H9 (cell line): ENCODE measurements at regions not wholly inside any gene's neighbourhood (a gene's known extent, or its start where the extent isn't known, plus 50 kb on each side); places are given as distances from the start of the nearest gene placed in this dataset.

Experiments used
- DNase-seq: peaks from one replicate; pipeline ENCODE4 v3.0.0-alpha.2; 2017
- H2AFZ ChIP-seq: one replicate; pipeline ENCODE4 v1.6.1; 2013; ENCODE audit warnings: mild to moderate bottlenecking, low read length, control low read depth, moderate library complexity
- H2AK5ac ChIP-seq: 2 replicates; pipeline ENCODE4 v1.6.1; 2013; ENCODE audit warnings: low read length, control low read depth, mixed read lengths; ENCODE audit not compliant: insufficient read length
- H2BK120ac ChIP-seq: one replicate; pipeline ENCODE4 v1.6.1; 2013; ENCODE audit warnings: low read depth, mild to moderate bottlenecking, low read length, control low read depth, inconsistent platforms; ENCODE audit not compliant: poor library complexity, severe bottlenecking
- H2BK12ac ChIP-seq: 2 replicates; pipeline ENCODE4 v1.6.1; 2013; ENCODE audit warnings: low read length, control low read depth, mixed read lengths, low read depth; ENCODE audit not compliant: insufficient read length
- H2BK15ac ChIP-seq: 2 replicates; pipeline ENCODE4 v1.6.1; 2013; ENCODE audit warnings: low read depth, low read length, control low read depth
- H2BK20ac ChIP-seq: one replicate; pipeline ENCODE4 v1.6.1; 2013; ENCODE audit warnings: low read depth, mild to moderate bottlenecking, low read length, control low read depth, inconsistent platforms; ENCODE audit not compliant: poor library complexity, severe bottlenecking
- H2BK5ac ChIP-seq: 2 replicates; pipeline ENCODE4 v1.6.1; 2013; ENCODE audit warnings: low read length, control low read depth, mixed read lengths; ENCODE audit not compliant: insufficient read length
- H3K14ac ChIP-seq: 2 replicates; pipeline ENCODE4 v1.6.1; 2013; ENCODE audit warnings: low read length, control low read depth; ENCODE audit not compliant: insufficient read depth
- H3K18ac ChIP-seq: 2 replicates; pipeline ENCODE4 v1.6.1; 2013; ENCODE audit warnings: low read depth, mild to moderate bottlenecking, mixed read lengths, low read length, control low read depth; ENCODE audit not compliant: insufficient read length
- H3K23ac ChIP-seq: 2 replicates; pipeline ENCODE4 v1.6.1; 2013; ENCODE audit warnings: low read length, control low read depth, mixed read lengths, low read depth; ENCODE audit not compliant: insufficient read length
- H3K23me2 ChIP-seq: 2 replicates; pipeline ENCODE4 v1.6.1; 2013; ENCODE audit warnings: low read depth, mild to moderate bottlenecking, mixed read lengths, low read length, control low read depth; ENCODE audit not compliant: insufficient read length, poor library complexity, severe bottlenecking
- H3K27ac ChIP-seq: 2 replicates; pipeline ENCODE4 v1.5.1; 2013; ENCODE audit warnings: low read length, control low read depth, mixed read lengths, low read depth; ENCODE audit not compliant: insufficient read length
- H3K27me3 ChIP-seq: 2 replicates; pipeline ENCODE4 v1.6.1; 2013; ENCODE audit warnings: low read length, control low read depth, inconsistent platforms; ENCODE audit not compliant: insufficient read depth
- H3K4ac ChIP-seq: 2 replicates; pipeline ENCODE4 v1.6.1; 2013; ENCODE audit warnings: low read depth, mild to moderate bottlenecking, control low read depth, inconsistent platforms, low read length, moderate library complexity
- H3K4me1 ChIP-seq: 2 replicates; pipeline ENCODE4 v1.6.1; 2013; ENCODE audit warnings: low read length, control low read depth, inconsistent platforms; ENCODE audit not compliant: insufficient read depth
- H3K4me2 ChIP-seq: 2 replicates; pipeline ENCODE4 v1.6.1; 2013; ENCODE audit warnings: low read length, control low read depth, mixed read lengths; ENCODE audit not compliant: insufficient read length, insufficient read depth
- H3K56ac ChIP-seq: 2 replicates; pipeline ENCODE4 v1.6.1; 2013; ENCODE audit warnings: low read depth, mild to moderate bottlenecking, mixed read lengths, low read length, control low read depth; ENCODE audit not compliant: insufficient read length
- H3K79me1 ChIP-seq: 2 replicates; pipeline ENCODE4 v1.6.1; 2013; ENCODE audit warnings: low read depth, mild to moderate bottlenecking, moderate library complexity, low read length, control low read depth, inconsistent platforms; ENCODE audit not compliant: insufficient read depth, poor library complexity, severe bottlenecking
- H3K79me2 ChIP-seq: 2 replicates; pipeline ENCODE4 v1.6.1; 2013; ENCODE audit warnings: low read length, control low read depth, inconsistent platforms; ENCODE audit not compliant: insufficient read depth
- H3K9ac ChIP-seq: 2 replicates; pipeline ENCODE4 v1.6.1; 2013; ENCODE audit warnings: low read length, control low read depth, mixed read lengths; ENCODE audit not compliant: insufficient read length; ENCODE audit errors: extremely low read depth
- H3K9me3 ChIP-seq: one replicate; pipeline ENCODE4 v1.6.1; 2013; ENCODE audit warnings: low read depth, low read length, inconsistent platforms; ENCODE audit not compliant: control insufficient read depth
- H3T11ph ChIP-seq: one replicate; pipeline ENCODE4 v1.6.1; 2013; ENCODE audit warnings: mild to moderate bottlenecking, low read length, control low read depth, inconsistent platforms
- H4K20me1 ChIP-seq: one replicate; pipeline ENCODE4 v1.6.1; 2013; ENCODE audit not compliant: control insufficient read depth, insufficient read length, insufficient read depth
- H4K5ac ChIP-seq: 2 replicates; pipeline ENCODE4 v1.6.1; 2013; ENCODE audit warnings: low read depth, mild to moderate bottlenecking, mixed read lengths, low read length, control low read depth; ENCODE audit not compliant: insufficient read length
- H4K8ac ChIP-seq: replicated peaks from 2 replicates; pipeline ENCODE4 v1.6.1; 2013; ENCODE audit warnings: low read length, control low read depth, mixed read lengths, low read depth; ENCODE audit not compliant: insufficient read length
- H4K91ac ChIP-seq: 2 replicates; pipeline ENCODE4 v1.6.1; 2013; ENCODE audit warnings: low read depth, mild to moderate bottlenecking, moderate library complexity, mixed read lengths, low read length, control low read depth; ENCODE audit not compliant: insufficient read length
- H3K27ac Mint-ChIP-seq, 3 experiments: 2 replicates in 2 of 3; 3 replicates in 1 of 3; pipeline ENCODE4 v1.8.0; 2020 to 2021; ENCODE audit warnings: mixed read lengths in 3 of 3, mild to moderate bottlenecking in 1 of 3, moderate library complexity in 1 of 3
- H3K27me3 Mint-ChIP-seq: 2 replicates; pipeline ENCODE4 v1.8.0; 2021; ENCODE audit warnings: low read depth, mild to moderate bottlenecking, moderate library complexity, mixed read lengths
- H3K36me3 Mint-ChIP-seq, 3 experiments: 2 replicates in 2 of 3; 3 replicates in 1 of 3; pipeline ENCODE4 v1.8.0; 2020 to 2021; ENCODE audit warnings: low read depth in 3 of 3, mixed read lengths in 3 of 3; ENCODE audit not compliant: insufficient read depth in 1 of 3
- H3K4me1 Mint-ChIP-seq, 2 experiments: 2 replicates each; pipeline ENCODE4 v1.8.0; 2020; ENCODE audit warnings: mixed read lengths in 2 of 2
- H3K4me3 Mint-ChIP-seq, 2 experiments: 2 replicates in 1 of 2; 3 replicates in 1 of 2; pipeline ENCODE4 v1.8.0; 2020 to 2021; ENCODE audit warnings: mild to moderate bottlenecking in 2 of 2, mixed read lengths in 2 of 2, moderate library complexity in 1 of 2
- H3K9me3 Mint-ChIP-seq, 2 experiments: 2 replicates in 1 of 2; 3 replicates in 1 of 2; pipeline ENCODE4 v1.8.0; 2020; ENCODE audit warnings: mild to moderate bottlenecking in 2 of 2, mixed read lengths in 2 of 2, moderate library complexity in 1 of 2
- WGBS: extraction: QIAGEN DNeasy Blood & Tissue Kit; methylation state at CpG from one replicate; pipeline ENCODE4 v1.1.7; 2013; ENCODE audit warnings: missing lambda C conversion rate, low lambda C conversion rate, mixed read lengths; ENCODE audit not compliant: insufficient read length; ENCODE audit errors: extremely low coverage; 5-methylcytosine and 5-hydroxymethylcytosine counted together
- TF ChIP-seq, protein P1 (sequence below): fragments of 200-600 bp; sonication (generic); conservative IDR thresholded peaks from 3 replicates; pipeline ENCODE4 v1.8.0; 2021; ENCODE audit warnings: antibody characterized with exemption, mild to moderate bottlenecking

DNA sequence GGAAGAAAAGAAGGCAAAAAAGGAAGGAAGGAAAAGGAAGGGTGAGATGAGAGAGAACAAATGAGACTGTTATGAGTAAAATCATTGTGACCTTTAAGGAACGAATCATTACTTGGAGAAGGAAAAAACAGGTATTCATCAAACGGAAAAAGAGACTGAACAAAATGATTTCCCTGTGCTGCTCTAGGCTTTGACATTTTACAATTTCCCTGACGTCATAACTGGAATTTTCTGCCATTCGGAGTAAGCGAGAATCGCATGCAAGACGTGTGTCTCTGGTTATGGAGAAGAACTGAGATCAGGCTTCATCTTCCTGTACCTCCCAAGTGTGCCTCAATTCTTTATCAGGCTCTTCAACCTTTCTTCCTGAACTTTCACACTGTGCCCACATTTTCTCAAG is 534.7 kb upstream of the KLHL29 start:
- no peak overlapping the region for H3K4ac ChIP-seq

More for the DNA sequence above, 534.7 kb upstream of the KLHL29 start:
- Histone ChIP-seq H2BK20ac (no peak overlapping the region), H3K79me1 (no peaks in the 10 kb centered on the region), H3K9ac (no peak overlapping the region), H3K27me3 (no peaks in the 10 kb centered on the region), H2AFZ (no peak overlapping the region), H3K56ac (no peak overlapping the region), H3K9me3 (no peaks in the 10 kb centered on the region), H2BK5ac (no peak overlapping the region), H4K20me1 (no peaks in the 10 kb centered on the region), H3T11ph (no peak overlapping the region), H3K79me2 (no peaks in the 10 kb centered on the region), H4K5ac (no peak overlapping the region), H3K23me2 (no peaks in the 10 kb centered on the region), H3K27ac (no peak overlapping the region), H3K23ac (no peak overlapping the region), H3K4me1 (peaks cover 4% of the 10 kb centered on the region; the same call in 1 of the 2 replicates), H3K4me2 (no peak overlapping the region), H4K8ac (no peak overlapping the region), H3K18ac (no peak overlapping the region), H2BK12ac (no peak overlapping the region), H2BK15ac (no peak overlapping the region), H2AK5ac (no peak overlapping the region), H3K14ac (no peak overlapping the region), H4K91ac (no peak overlapping the region), H2BK120ac (no peak overlapping the region)
- Mint-ChIP-seq H3K9me3 (peaks cover 9 to 11% of the 10 kb centered on the region in 2 experiments), H3K36me3 (peaks cover 2 to 10% (median 8%) of the 10 kb centered on the region in 3 experiments), H3K4me1 (peaks cover 9 to 15% of the 10 kb centered on the region in 2 experiments), H3K4me3 (no peak overlapping the region), H3K27ac (no peak overlapping the region), H3K27me3 (no peaks in the 10 kb centered on the region)
- DNase-seq: no peak
- TF ChIP-seq, protein P1, sequence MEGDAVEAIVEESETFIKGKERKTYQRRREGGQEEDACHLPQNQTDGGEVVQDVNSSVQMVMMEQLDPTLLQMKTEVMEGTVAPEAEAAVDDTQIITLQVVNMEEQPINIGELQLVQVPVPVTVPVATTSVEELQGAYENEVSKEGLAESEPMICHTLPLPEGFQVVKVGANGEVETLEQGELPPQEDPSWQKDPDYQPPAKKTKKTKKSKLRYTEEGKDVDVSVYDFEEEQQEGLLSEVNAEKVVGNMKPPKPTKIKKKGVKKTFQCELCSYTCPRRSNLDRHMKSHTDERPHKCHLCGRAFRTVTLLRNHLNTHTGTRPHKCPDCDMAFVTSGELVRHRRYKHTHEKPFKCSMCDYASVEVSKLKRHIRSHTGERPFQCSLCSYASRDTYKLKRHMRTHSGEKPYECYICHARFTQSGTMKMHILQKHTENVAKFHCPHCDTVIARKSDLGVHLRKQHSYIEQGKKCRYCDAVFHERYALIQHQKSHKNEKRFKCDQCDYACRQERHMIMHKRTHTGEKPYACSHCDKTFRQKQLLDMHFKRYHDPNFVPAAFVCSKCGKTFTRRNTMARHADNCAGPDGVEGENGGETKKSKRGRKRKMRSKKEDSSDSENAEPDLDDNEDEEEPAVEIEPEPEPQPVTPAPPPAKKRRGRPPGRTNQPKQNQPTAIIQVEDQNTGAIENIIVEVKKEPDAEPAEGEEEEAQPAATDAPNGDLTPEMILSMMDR: no peak
- no CpG with 5 or more reads among the region's 7 CpGs for WGBS
